ENCODE measurements at regions not wholly inside any gene's neighbourhood (a gene's known extent, or its start where the extent isn't known, plus 50 kb on each side); places are given as distances from the start of the nearest gene placed in this dataset.
A peak's percentile ranks its signal among the peaks of the same experiment; 100 is the strongest.

GRCh38 chr4:151600432-151600831 is 160.4 kb downstream of the GATB start:
- no peak overlapping the region for H3K4me3 ChIP-seq
- intact Hi-C loops (cut with DNase I) = loop anchor here in 1 of 2 donors (10.0 kb wide), 2 partner anchors 236 to 496 kb away; no protein-coding TSS in a partner anchor
- no peak for DNase-seq
- H3K27me3 ChIP-seq = no peaks in the 10 kb centered on the region
- H3K36me3 ChIP-seq (replicated peaks in 1 of 2) = no peaks in the 10 kb centered on the region
- no peaks in the 10 kb centered on the region for H3K4me1 ChIP-seq (replicated peaks in 1 of 2)
- no peak for TF ChIP-seq POLR2A (IDR thresholded peaks at IDR 0.05)
- TF ChIP-seq CTCF (IDR thresholded peaks at IDR 0.05) = no peak
- H3K9me3 ChIP-seq (replicated peaks in 1 of 3) = no peaks in the 10 kb centered on the region
- 90 to 95% (median 94%) methylated on average over 3 of the region's 3 CpGs for WGBS, 4 donors
- no peak overlapping the region for H3K27ac ChIP-seq

- Histone ChIP-seq H3K9me3 (replicated peaks in 1 of 3) (no peaks in the 10 kb centered on the region), H3K4me1 (replicated peaks in 1 of 2) (no peaks in the 10 kb centered on the region), H3K27me3 (no peaks in the 10 kb centered on the region), H3K36me3 (replicated peaks in 1 of 2) (no peaks in the 10 kb centered on the region), H3K4me3 (no peak overlapping the region), H3K27ac (no peak overlapping the region)
- intact Hi-C loops (cut with DNase I) = loop anchor here in 1 of 2 donors (10.0 kb wide), 2 partner anchors 239 to 499 kb away; no protein-coding TSS in a partner anchor
- WGBS, 4 donors = 78 to 85% (median 81%) methylated on average over 2 of the region's 2 CpGs
- no peak for DNase-seq
- TF ChIP-seq CTCF (IDR thresholded peaks at IDR 0.05) (no peak), POLR2A (IDR thresholded peaks at IDR 0.05) (no peak)
Measured at GRCh38 chr4:151603377-151603776, 157.4 kb downstream of the GATB start.

GRCh38 chr4:151604238-151604637 is 156.6 kb downstream of the GATB start:
- no peaks in the 10 kb centered on the region for H3K9me3 ChIP-seq (replicated peaks in 1 of 3)
- H3K27me3 ChIP-seq = no peaks in the 10 kb centered on the region
- H3K36me3 ChIP-seq (replicated peaks in 1 of 2) = no peaks in the 10 kb centered on the region
- no peak overlapping the region for H3K27ac ChIP-seq
- no peaks in the 10 kb centered on the region for H3K4me1 ChIP-seq (replicated peaks in 1 of 2)
- intact Hi-C loops (cut with DNase I) = loop anchor here in 1 of 2 donors (10.0 kb wide), 2 partner anchors 239 to 499 kb away; no protein-coding TSS in a partner anchor
- TF ChIP-seq POLR2A (IDR thresholded peaks at IDR 0.05) = no peak
- peak; percentile 33 to 55 (median 48) for TF ChIP-seq CTCF (IDR thresholded peaks at IDR 0.05)
- 64 to 73% (median 70%) methylated on average over 5 of the region's 5 CpGs for WGBS, 4 donors
- no peak overlapping the region for H3K4me3 ChIP-seq
- DNase-seq = no peak

GRCh38 chr4:151605215-151605614 is 155.6 kb downstream of the GATB start:
- H3K9me3 ChIP-seq (replicated peaks in 1 of 3) = no peaks in the 10 kb centered on the region
- 75 to 91% (median 86%) methylated on average over 2 of the region's 2 CpGs for WGBS, 4 donors
- intact Hi-C loops (cut with DNase I) = loop anchor here in 1 of 2 donors (10.0 kb wide), 2 partner anchors 240 to 500 kb away; no protein-coding TSS in a partner anchor

More at GRCh38 chr4:151605215-151605614, 155.6 kb downstream of the GATB start:
- no peaks in the 10 kb centered on the region for H3K4me1 ChIP-seq (replicated peaks in 1 of 2)
- no peaks in the 10 kb centered on the region for H3K36me3 ChIP-seq (replicated peaks in 1 of 2)
- no peak overlapping the region for H3K4me3 ChIP-seq
- TF ChIP-seq CTCF (IDR thresholded peaks at IDR 0.05) = no peak
- no peak for TF ChIP-seq POLR2A (IDR thresholded peaks at IDR 0.05)
- no peak for DNase-seq
- H3K27ac ChIP-seq = no peak overlapping the region
- H3K27me3 ChIP-seq = no peaks in the 10 kb centered on the region
